ENCODE measurements at regions not wholly inside any gene's neighbourhood (a gene's known extent, or its start where the extent isn't known, plus 50 kb on each side); places are given as distances from the start of the nearest gene placed in this dataset.
A peak's percentile ranks its signal among the peaks of the same experiment; 100 is the strongest.
"Not testable (repeated sequence)": the region's sequence is repeated elsewhere in the genome, so short reads cannot be mapped to it uniquely, and the experiment has no call there.

DNA sequence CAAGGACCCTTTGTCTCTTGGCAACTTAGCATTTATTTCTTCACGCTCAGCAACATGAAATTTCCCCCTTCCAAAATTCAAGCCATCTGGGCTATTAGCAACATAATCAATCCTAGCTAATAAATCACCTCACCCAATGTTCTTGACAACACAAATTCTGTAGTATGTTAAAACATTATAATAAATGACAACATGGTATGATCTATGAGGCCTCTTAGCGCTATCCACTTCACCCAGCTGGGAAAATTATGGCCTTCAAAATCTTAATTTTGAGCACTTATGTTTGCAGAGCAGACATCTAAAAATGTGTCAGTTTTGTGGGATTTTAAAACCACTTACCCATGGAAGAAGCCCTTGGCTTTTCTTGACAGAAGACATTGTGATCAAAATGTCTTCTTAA is 181.9 kb downstream of the HDGFL1 start:
- DNase-seq: no peak

- DNase-seq: no peak
These were observed 183.2 kb downstream of the HDGFL1 start for GRCh38 chr6:22752522-22752921.

- DNase-seq: no peak
These were observed 184.7 kb downstream of the HDGFL1 start for GRCh38 chr6:22754061-22754460.

DNA sequence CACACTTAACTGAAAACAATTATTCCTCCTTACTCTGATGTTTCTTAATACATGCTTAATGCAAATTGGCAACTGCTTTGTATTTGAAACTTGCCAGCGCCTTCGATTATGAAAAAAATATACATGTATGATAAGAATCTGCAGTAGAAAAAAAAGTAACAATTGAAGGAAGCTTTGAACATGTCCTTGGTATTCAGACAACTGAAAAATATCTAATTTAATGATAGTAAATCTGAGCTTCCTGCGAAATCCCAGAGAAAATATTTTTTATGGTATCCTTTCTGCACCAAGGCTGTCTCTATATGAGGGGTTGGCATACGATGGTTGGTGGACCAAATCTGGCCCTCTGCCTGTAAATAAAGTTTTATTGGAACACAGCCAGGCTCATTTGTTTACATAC is 186.2 kb downstream of the HDGFL1 start:
- no peak for DNase-seq

DNA sequence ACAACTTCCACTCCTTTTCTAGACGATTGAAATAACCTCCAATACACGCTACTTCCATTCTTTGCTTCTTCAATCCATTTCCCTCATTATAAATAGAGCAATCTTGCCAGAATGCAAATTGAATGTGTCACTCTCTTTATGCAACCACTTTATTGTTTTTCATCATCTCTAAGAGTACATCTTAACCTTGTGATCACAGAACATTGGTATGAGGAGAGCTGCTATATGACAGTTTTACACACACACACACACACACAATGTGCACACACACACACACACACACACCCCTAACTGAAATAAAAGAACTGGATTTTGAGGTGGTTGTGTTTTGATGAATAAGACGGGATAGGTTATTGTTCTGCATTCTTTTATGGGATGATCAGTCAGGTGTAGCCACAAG is 187.0 kb downstream of the HDGFL1 start:
- no peak for DNase-seq

GRCh38 chr6:22764496-22764895 is 195.1 kb downstream of the HDGFL1 start:
- DNase-seq: no peak

- DNase-seq: no peak
These were observed 195.6 kb downstream of the HDGFL1 start for GRCh38 chr6:22765015-22765414.

DNA sequence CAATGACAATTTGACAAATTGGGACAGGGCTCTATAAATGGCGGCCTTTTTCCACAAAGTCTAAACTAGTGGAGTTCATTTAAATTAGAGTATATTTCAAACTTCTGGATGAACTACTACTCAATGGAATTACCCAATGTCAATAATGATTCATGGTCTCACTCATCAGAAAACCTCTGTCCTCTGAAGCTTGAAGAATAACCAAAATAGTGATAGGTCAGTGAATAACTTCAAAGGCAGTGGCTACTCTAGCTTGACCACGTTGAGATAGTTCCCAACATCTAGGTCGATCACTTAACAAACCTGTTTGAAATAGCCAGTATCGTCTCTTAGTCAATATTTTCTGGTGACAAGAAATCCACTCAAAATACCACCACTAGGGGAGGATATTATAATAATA is 197.6 kb downstream of the HDGFL1 start:
- no peak for DNase-seq

GRCh38 chr6:22770054-22770453 is 200.7 kb downstream of the HDGFL1 start:
- DNase-seq: no peak

- DNase-seq: no peak
These were observed 204.8 kb downstream of the HDGFL1 start for GRCh38 chr6:22774129-22774528.

GRCh38 chr6:22778438-22778837 is 209.1 kb downstream of the HDGFL1 start:
- DNase-seq: not testable (repeated sequence)

GRCh38 chr6:22779062-22779461 is 209.7 kb downstream of the HDGFL1 start:
- DNase-seq: no peak

DNA sequence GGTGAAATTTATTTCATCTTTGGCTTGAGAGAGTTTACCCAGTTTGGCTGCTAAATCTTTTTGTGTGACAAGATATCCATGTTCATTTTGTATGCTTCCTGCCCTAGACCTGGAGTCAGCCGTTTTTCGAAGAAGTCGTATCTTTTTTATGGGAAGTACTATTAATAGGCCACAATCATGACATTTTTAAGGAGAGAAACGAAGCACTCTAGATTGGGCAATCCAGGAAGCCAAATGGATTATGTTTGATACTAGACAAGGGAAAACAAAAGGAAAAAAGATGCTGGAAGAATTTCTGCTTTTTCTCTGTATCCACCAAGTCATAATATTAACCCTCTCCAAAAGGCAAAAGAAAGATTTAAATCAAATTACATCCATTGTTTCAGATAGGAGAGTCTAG is 214.6 kb downstream of the HDGFL1 start:
- no peak for DNase-seq

- no peak for DNase-seq
These were observed 215.4 kb downstream of the HDGFL1 start for GRCh38 chr6:22784601-22785410.

DNA sequence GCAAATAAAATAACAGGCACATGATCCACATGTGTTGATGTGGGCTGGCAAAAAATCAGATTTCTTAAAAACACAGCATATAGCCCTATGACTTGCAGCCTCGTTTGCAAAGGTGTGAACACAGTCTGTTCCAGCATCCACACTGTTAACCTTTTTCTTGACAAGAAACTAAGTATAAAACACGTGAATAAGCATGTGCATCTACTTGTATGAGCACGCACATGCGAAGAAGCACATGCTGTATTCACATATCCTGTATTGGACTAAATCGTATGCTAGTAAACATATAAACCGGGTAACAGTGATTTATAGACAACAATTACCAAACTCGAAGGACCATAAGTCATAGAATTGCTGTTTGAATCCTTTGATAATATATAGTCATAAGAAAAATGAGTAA is 218.7 kb downstream of the HDGFL1 start:
- no peak for DNase-seq

- no peak for DNase-seq
These were observed 219.9 kb downstream of the HDGFL1 start for GRCh38 chr6:22789315-22789714.

GRCh38 chr6:22794844-22795243 is 225.5 kb downstream of the HDGFL1 start:
- DNase-seq: no peak

GRCh38 chr6:22800451-22800850 is 231.1 kb downstream of the HDGFL1 start:
- DNase-seq: no peak

DNA sequence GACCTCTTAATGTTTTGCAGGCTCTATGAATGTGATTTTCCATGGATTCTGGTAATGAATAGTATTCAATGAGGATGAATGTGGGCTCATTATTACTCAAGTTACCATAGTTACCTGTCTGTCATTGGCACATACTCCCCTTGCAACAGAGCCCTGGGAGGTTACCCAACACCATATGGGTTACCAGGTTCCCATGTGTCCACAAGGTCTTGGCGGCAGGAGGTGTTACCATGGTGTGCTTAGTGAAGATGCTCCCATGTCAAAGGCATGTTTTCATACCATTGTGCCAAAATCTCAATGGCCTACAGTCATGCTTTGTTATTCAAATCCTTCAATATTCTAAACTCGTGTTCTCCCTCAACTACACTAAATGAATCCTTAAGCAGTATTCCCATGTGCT is 232.5 kb downstream of the HDGFL1 start:
- peak in 1 of 2 experiments; percentile 19 for DNase-seq

- no peak for DNase-seq
These were observed 235.4 kb downstream of the HDGFL1 start for GRCh38 chr6:22804620-22805261.

GRCh38 chr6:22807261-22807660 is 237.9 kb downstream of the HDGFL1 start:
- DNase-seq: peak in 1 of 2 experiments; percentile 67

DNA sequence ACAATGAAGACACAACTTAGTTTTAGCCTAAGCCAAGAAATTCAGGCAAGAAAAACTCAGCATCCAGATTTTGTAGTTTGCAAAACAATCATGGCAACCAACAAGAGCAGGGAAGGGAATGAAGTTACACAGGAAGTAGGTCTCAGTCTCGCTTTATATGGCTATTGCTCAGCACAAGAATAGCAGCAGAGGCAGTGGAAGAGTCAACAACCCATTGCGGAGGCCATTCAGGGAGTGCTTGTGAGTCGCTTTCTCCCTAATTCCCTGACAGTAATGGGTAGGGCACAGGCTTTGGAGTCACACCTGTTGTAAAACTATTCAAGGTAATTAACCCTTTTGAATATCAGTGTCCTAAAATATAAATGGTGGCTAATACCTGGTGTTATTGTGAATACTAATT is 238.5 kb downstream of the HDGFL1 start:
- no peak for DNase-seq

DNA sequence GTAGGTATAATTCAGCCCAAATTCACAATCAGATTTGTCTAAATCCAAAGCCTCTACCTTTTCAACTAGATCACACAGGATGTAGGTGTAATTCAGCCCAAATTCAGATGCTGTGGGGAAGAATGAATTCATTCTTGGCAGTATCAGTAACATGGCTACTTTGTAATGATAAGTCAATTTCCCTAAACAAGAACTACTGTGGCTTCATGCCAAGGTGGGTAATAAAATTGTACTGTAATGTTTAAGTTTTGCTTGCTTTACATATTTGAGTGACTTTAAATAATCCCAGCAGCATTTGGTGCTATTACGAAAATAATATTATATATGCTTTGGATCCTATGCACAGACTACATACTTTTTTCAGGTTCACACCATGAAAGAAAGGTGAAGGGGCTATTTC is 239.1 kb downstream of the HDGFL1 start:
- DNase-seq: no peak

DNA sequence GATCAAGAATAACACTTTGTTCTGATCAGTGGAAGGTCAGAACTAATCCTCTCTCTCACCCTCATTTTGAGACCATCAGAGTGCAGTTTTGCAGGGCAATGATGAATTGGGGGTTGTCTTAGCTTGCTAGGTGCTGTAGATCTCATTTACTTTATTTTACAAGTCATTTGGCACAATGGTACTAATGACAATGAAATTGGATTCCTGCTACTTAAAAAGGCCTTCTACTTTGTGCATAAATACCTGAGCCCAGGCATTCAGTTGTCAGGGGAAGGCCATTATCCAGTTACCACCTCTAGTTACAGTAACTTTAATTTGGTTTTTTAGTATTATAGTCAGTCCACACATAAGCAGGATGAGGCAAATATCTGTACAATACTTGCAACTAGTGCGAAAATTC is 240.0 kb downstream of the HDGFL1 start:
- no peak for DNase-seq

DNA sequence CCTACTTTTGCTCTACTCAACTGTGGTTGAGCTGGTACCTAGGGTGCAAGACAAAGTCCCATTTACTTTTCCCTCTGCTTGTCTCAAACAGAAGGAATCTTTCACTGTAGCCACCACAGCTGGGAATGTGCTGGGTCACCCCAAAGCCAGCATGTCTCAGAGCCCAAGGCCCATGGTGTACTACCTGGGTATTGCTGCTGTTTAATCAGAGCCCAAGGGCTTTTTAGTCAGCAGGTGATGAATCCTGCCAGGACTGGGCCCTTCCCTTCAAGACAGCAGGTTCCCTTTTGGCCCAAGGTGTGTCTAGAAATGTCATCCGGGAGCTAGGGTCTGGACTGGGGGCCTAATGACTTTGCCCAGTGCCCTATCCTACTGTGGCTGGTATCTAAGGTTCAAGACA is 249.8 kb downstream of the HDGFL1 start:
- DNase-seq: no peak
